MCF 10A (cell line): ENCODE measurements at regions not wholly inside any gene's neighbourhood (a gene's known extent, or its start where the extent isn't known, plus 50 kb on each side); places are given as distances from the start of the nearest gene placed in this dataset.
A peak's percentile ranks its signal among the peaks of the same experiment; 100 is the strongest.
"Not testable (repeated sequence)": the region's sequence is repeated elsewhere in the genome, so short reads cannot be mapped to it uniquely, and the experiment has no call there.

Experiments
- BruUV-seq: library from RNA; stranded (reverse); fragments of 400-500 nt; replicated peaks from 2 replicates; lab custom pipeline; 2021; lab: Mats Ljungman, UMichigan
- CTCF ChIA-PET: fragments of 300-600 bp; sonication (Branson Sonifier 250); formaldehyde crosslinking; extraction: SDS; loops from one replicate; lab custom pipeline; 2021; ENCODE audit warnings: antibody characterized with exemption, inconsistent platforms; lab: Yijun Ruan, JAX
- POLR2A ChIA-PET: fragments of 300-600, 350-650 bp; sonication (Branson Sonifier 250); formaldehyde crosslinking; extraction: SDS; loops from one replicate; lab custom pipeline; 2020; ENCODE audit warnings: antibody characterized with exemption, inconsistent platforms; lab: Yijun Ruan, JAX
- DNase-seq: peaks from one replicate; pipeline ENCODE4 v3.0.0-alpha.2; 2018; ENCODE audit not compliant: unreplicated experiment
- H3K27ac Mint-ChIP-seq: one replicate; pipeline ENCODE4 v1.8.0; 2022; ENCODE audit warnings: mild to moderate bottlenecking, low read depth, mixed read lengths; ENCODE audit not compliant: unreplicated experiment
- H3K27me3 Mint-ChIP-seq: one replicate; pipeline ENCODE4 v1.8.0; 2022; ENCODE audit warnings: mixed read lengths; ENCODE audit not compliant: insufficient read depth, unreplicated experiment
- H3K36me3 Mint-ChIP-seq: one replicate; pipeline ENCODE4 v1.8.0; 2022; ENCODE audit warnings: mild to moderate bottlenecking, moderate library complexity, mixed read lengths; ENCODE audit not compliant: insufficient read depth, unreplicated experiment
- H3K4me1 Mint-ChIP-seq: one replicate; pipeline ENCODE4 v1.8.0; 2022; ENCODE audit warnings: mixed read lengths; ENCODE audit not compliant: insufficient read depth, unreplicated experiment
- H3K4me3 Mint-ChIP-seq: one replicate; pipeline ENCODE4 v1.8.0; 2022; ENCODE audit warnings: mild to moderate bottlenecking, moderate library complexity, mixed read lengths; ENCODE audit not compliant: unreplicated experiment
- H3K9me3 Mint-ChIP-seq: one replicate; pipeline ENCODE4 v1.8.0; 2022; ENCODE audit warnings: mixed read lengths; ENCODE audit not compliant: unreplicated experiment
- CTCF ChIP-seq: fragments of 200-600 bp; IDR thresholded peaks from one replicate; pipeline ENCODE4 v1.8.0; 2022; ENCODE audit warnings: antibody characterized with exemption, mild to moderate bottlenecking; ENCODE audit not compliant: unreplicated experiment
- intact Hi-C: fragments of 100-400 bp; cut with micrococcal nuclease; formaldehyde crosslinking; loops from 2 replicates; pipeline ENCODE4 v1.14.1; 2022

GRCh38 chr4:130071746-130072145, 975.8 kb downstream of the C4orf33 start:
- H3K27ac Mint-ChIP-seq: no peak overlapping the region
- no peak overlapping the region for H3K4me3 Mint-ChIP-seq
- H3K9me3 Mint-ChIP-seq: no peaks in the 10 kb centered on the region
- no TSS peak for BruUV-seq
- peaks cover 3% of the 10 kb centered on the region for H3K4me1 Mint-ChIP-seq
- CTCF ChIA-PET: no interaction called here
- no peak for DNase-seq
- TF ChIP-seq CTCF: no peak
- intact Hi-C loops: no loop called here
- no peaks in the 10 kb centered on the region for H3K27me3 Mint-ChIP-seq
- POLR2A ChIA-PET: no interaction called here
- H3K36me3 Mint-ChIP-seq: no peaks in the 10 kb centered on the region

GRCh38 chr4:130073145-130073790, 977.3 kb downstream of the C4orf33 start:
- BruUV-seq: no TSS peak
- ChIA-PET POLR2A (interaction anchor here (0.7 kb wide), 1 partner anchor 720 kb away, joined by 3 read pairs; no protein-coding TSS in a partner anchor), CTCF (interaction anchor here (0.7 kb wide), 1 partner anchor 1663 kb away, joined by 3 read pairs; no protein-coding TSS in a partner anchor)
- no peak for TF ChIP-seq CTCF
- peaks cover 10% of the 10 kb centered on the region for H3K4me1 Mint-ChIP-seq
- H3K36me3 Mint-ChIP-seq: no peaks in the 10 kb centered on the region
- no peak overlapping the region for H3K4me3 Mint-ChIP-seq
- no peak overlapping the region for H3K27ac Mint-ChIP-seq
- H3K27me3 Mint-ChIP-seq: no peaks in the 10 kb centered on the region
- intact Hi-C loops: no loop called here
- no peak for DNase-seq
- no peaks in the 10 kb centered on the region for H3K9me3 Mint-ChIP-seq

GRCh38 chr4:130074096-130074495, 978.1 kb downstream of the C4orf33 start:
- CTCF ChIA-PET: no interaction called here
- Mint-ChIP-seq H3K4me1 (peaks cover 10% of the 10 kb centered on the region), H3K27ac (no peak overlapping the region), H3K4me3 (no peak overlapping the region), H3K36me3 (no peaks in the 10 kb centered on the region), H3K27me3 (no peaks in the 10 kb centered on the region), H3K9me3 (no peaks in the 10 kb centered on the region)
- no TSS peak for BruUV-seq
- POLR2A ChIA-PET: no interaction called here
- intact Hi-C loops: no loop called here
- no peak for TF ChIP-seq CTCF
- no peak for DNase-seq

GRCh38 chr4:130077275-130077674, 981.3 kb downstream of the C4orf33 start:
- peak overlapping the region; percentile 8 for H3K27ac Mint-ChIP-seq
- TF ChIP-seq CTCF: no peak

GRCh38 chr4:130079027-130079426, 983.1 kb downstream of the C4orf33 start:
- H3K36me3 Mint-ChIP-seq, CTCF ChIA-PET, intact Hi-C loops, H3K9me3 Mint-ChIP-seq, H3K27ac Mint-ChIP-seq, H3K4me3 Mint-ChIP-seq, BruUV-seq, DNase-seq, H3K27me3 Mint-ChIP-seq: not testable (repeated sequence)
- POLR2A ChIA-PET: interaction anchor here (1.0 kb wide), 1 partner anchor 9 kb away, joined by 4 read pairs; no protein-coding TSS in a partner anchor
- H3K4me1 Mint-ChIP-seq: peaks cover 22% of the 10 kb centered on the region

More at GRCh38 chr4:130077275-130077674, 981.3 kb downstream of the C4orf33 start:
- BruUV-seq: no TSS peak
- peak; percentile 41 for DNase-seq
- intact Hi-C loops: no loop called here
- Mint-ChIP-seq H3K4me3 (no peak overlapping the region), H3K36me3 (no peaks in the 10 kb centered on the region), H3K9me3 (no peaks in the 10 kb centered on the region), H3K27me3 (no peaks in the 10 kb centered on the region), H3K4me1 (peaks cover 22% of the 10 kb centered on the region)
- ChIA-PET CTCF (no interaction called here), POLR2A (no interaction called here)
